ENCODE measurements at regions not wholly inside any gene's neighbourhood (a gene's known extent, or its start where the extent isn't known, plus 50 kb on each side); places are given as distances from the start of the nearest gene placed in this dataset.
"Not testable (repeated sequence)": the region's sequence is repeated elsewhere in the genome, so short reads cannot be mapped to it uniquely, and the experiment has no call there.

GRCh38 chr10:28391283-28391682, 88.4 kb upstream of the MPP7 start:
- DNase-seq (ENCODE audit: low read depth in 2 of 2) = no peak

GRCh38 chr10:28393956-28394568, 91.2 kb upstream of the MPP7 start:
- DNase-seq (ENCODE audit: low read depth in 2 of 2) = peak; percentile 24 to 43

- no peak for DNase-seq (ENCODE audit: low read depth in 2 of 2)
Observed at GRCh38 chr10:28396331-28396730, 93.5 kb upstream of the MPP7 start.

GRCh38 chr10:28397229-28397628, 94.4 kb upstream of the MPP7 start:
- DNase-seq (ENCODE audit: low read depth in 2 of 2) = no peak

- no peak for DNase-seq (ENCODE audit: low read depth in 2 of 2)
Observed at GRCh38 chr10:28400176-28400575, 97.3 kb upstream of the MPP7 start.

- DNase-seq (ENCODE audit: low read depth in 2 of 2) = no peak
Observed at GRCh38 chr10:28400681-28401080, 97.8 kb upstream of the MPP7 start.

GRCh38 chr10:28402611-28403073, 99.8 kb upstream of the MPP7 start:
- not testable (repeated sequence) for DNase-seq (ENCODE audit: low read depth in 2 of 2)

GRCh38 chr10:28403090-28403489, 100.2 kb upstream of the MPP7 start:
- no peak for DNase-seq (ENCODE audit: low read depth in 2 of 2)

DNA sequence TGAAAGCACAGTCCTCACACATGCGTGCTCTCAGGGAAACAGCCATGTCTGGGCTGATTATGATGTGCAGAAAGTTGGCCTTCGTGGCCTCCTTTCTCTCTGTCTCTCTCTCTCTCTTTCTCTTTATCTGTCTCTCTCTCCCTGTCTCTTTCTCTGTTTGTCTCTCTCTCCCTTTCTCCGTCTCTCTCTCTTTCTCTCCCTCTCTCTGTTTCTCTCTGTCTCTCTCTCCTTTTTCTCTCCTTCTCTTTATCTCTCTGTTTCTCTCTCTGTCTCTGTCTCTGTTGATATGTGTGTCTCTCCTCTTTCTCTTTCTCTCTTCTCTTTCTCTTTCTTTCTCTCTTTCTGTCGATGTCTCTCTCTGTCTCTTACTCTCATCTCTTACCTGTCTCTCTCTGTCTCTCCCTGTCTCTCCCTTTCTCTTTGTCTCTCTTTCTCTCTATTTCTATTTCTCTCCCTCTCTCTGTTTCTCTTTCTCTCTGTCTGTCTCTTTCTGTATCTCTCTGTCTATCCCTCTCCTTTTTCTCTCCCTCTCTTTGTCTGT, 105.4 kb upstream of the MPP7 start:
- DNase-seq (ENCODE audit: low read depth in 2 of 2) = no peak

- no peak for DNase-seq (ENCODE audit: low read depth in 2 of 2)
Observed at GRCh38 chr10:28410420-28411135, 107.7 kb upstream of the MPP7 start.

- no peak for DNase-seq (ENCODE audit: low read depth in 2 of 2)
Observed at GRCh38 chr10:28411136-28411460, 108.2 kb upstream of the MPP7 start.

GRCh38 chr10:28411648-28412047, 108.8 kb upstream of the MPP7 start:
- no peak for DNase-seq (ENCODE audit: low read depth in 2 of 2)

DNA sequence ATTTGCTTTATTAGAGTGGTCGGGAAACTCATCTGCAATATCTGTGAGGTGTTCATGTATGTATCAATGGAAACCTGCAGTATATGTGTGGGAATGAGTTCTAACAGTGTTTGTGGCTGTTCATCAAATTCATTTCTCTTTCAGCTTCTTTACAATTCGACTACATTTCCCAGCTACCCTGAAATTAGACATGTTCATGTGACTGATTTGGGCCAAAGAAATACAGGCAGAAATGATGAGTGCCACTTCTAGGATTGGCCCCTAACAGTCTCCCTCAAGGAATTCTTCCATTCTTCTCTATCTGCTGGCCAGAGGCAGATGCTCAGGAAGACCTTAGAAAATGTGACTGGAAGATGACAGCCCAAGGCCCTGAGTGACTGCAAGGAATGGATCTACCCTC, 114.8 kb upstream of the WAC start:
- no peak for DNase-seq (ENCODE audit: low read depth in 2 of 2)

GRCh38 chr10:28425422-28425821, 107.5 kb upstream of the WAC start:
- DNase-seq (ENCODE audit: low read depth in 2 of 2) = no peak

- no peak for DNase-seq (ENCODE audit: low read depth in 2 of 2)
Observed at GRCh38 chr10:28426392-28427159, 106.3 kb upstream of the WAC start.

- no peak for DNase-seq (ENCODE audit: low read depth in 2 of 2)
Observed at GRCh38 chr10:28427376-28427775, 105.5 kb upstream of the WAC start.

DNA sequence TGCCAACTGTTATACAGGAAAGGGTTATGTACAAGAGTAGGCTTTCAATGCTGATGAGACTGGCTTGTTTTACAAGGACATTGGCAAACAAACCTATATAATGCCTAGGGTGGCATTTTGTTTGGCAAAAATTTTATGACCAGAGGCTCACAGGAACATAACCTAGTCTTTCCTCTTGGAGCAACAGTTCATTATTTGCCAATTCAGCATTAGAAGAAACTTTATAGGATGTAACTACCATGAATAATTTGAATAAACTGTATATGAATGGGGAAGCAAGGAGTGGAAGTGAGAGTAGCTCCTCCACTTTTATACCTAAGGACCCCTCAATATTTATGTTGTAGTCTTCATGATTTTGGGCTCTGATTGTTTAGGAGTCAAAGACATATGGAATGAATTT, 103.9 kb upstream of the WAC start:
- no peak for DNase-seq (ENCODE audit: low read depth in 2 of 2)

DNA sequence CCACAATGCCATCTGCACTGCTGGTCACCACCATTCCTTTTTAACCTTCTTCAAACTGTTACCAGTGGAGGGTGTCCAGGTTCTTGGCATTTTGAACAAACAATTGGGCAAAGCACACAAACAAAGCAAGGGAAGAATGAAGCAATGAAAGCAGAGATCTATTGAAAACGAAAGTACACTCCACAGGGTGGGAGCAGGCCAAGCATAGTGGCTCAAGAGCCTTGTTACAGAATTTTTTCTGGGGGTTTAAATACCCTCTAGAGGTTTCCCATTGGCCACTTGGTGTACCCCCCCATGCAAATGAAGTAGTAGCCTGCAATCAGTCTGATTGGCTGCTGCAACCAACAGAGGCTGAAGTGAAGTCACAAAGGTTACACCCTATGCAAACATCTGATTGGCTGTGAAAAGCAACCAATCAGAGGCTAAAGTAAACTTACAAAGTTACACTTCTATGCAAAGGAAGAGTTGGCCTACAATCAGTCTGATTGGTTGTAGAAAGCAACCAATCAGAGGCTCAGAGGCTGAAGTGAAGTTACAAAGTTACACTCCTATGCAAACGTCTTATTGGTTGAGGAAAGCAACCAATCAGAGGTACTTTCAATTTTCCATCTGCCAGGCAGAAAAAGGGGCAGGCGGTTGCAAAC, 103.2 kb upstream of the WAC start:
- no peak for DNase-seq (ENCODE audit: low read depth in 2 of 2)

GRCh38 chr10:28431139-28431538, 101.8 kb upstream of the WAC start:
- DNase-seq (ENCODE audit: low read depth in 2 of 2) = no peak

GRCh38 chr10:28432210-28432676, 100.7 kb upstream of the WAC start:
- no peak for DNase-seq (ENCODE audit: low read depth in 2 of 2)

DNA sequence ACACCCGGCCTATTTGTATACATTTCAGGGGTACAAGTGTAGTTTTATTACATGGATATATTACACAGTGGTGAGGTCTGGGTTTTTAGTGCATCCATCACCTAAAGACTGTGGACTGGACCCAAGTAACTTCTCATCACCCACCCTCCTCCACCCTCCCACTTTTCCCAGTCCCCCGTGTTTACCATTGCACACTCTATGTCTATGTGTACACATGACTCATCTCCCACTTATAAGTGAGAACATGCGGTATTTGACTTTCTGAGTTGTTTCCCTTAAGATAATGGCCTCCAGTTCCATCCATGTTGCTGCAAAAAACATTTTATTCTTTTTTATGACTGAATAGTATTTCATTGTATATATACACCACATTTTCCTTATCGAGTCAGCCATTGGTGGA, 98.9 kb upstream of the WAC start:
- DNase-seq (ENCODE audit: low read depth in 2 of 2) = no peak

- DNase-seq (ENCODE audit: low read depth in 2 of 2) = no peak
Observed at GRCh38 chr10:28442403-28442802, 90.5 kb upstream of the WAC start.
